NCI-H526 (cell line): ENCODE measurements at regions not wholly inside any gene's neighbourhood (a gene's known extent, or its start where the extent isn't known, plus 50 kb on each side); places are given as distances from the start of the nearest gene placed in this dataset.

Experiments used
- DNase-seq, 2 experiments: peaks; one replicate each; lab custom pipeline; 2025; lab: John Stamatoyannopoulos, UW

GRCh38 chr10:58970160-58970915, 206.1 kb upstream of the PHYHIPL start:
- no peak for DNase-seq

GRCh38 chr10:58971211-58971610, 205.2 kb upstream of the PHYHIPL start:
- DNase-seq = no peak

GRCh38 chr10:58971796-58972491, 204.5 kb upstream of the PHYHIPL start:
- no peak for DNase-seq

GRCh38 chr10:58972576-58973234, 203.7 kb upstream of the PHYHIPL start:
- DNase-seq = no peak

- no peak for DNase-seq
These were observed 203.2 kb upstream of the PHYHIPL start for GRCh38 chr10:58973235-58973595.

GRCh38 chr10:58976254-58976653, 200.2 kb upstream of the PHYHIPL start:
- no peak for DNase-seq

- DNase-seq = no peak
These were observed 196.7 kb upstream of the PHYHIPL start for GRCh38 chr10:58979711-58980110.

GRCh38 chr10:58980826-58981415, 195.5 kb upstream of the PHYHIPL start:
- no peak for DNase-seq

- no peak for DNase-seq
These were observed 194.6 kb upstream of the PHYHIPL start for GRCh38 chr10:58981846-58982245.

- no peak for DNase-seq
These were observed 193.8 kb upstream of the PHYHIPL start for GRCh38 chr10:58982470-58983239.

GRCh38 chr10:58985216-58985615, 191.2 kb upstream of the PHYHIPL start:
- DNase-seq = no peak

- DNase-seq = no peak
These were observed 186.9 kb upstream of the PHYHIPL start for GRCh38 chr10:58989486-58990039.

- DNase-seq = no peak
These were observed 185.8 kb upstream of the PHYHIPL start for GRCh38 chr10:58990693-58991092.

GRCh38 chr10:58991856-58992255, 184.6 kb upstream of the PHYHIPL start:
- DNase-seq = no peak

- DNase-seq = no peak
These were observed 183.5 kb upstream of the PHYHIPL start for GRCh38 chr10:58992830-58993460.

- no peak for DNase-seq
These were observed 182.8 kb upstream of the PHYHIPL start for GRCh38 chr10:58993480-58994221.

- DNase-seq = no peak
These were observed 182.0 kb upstream of the PHYHIPL start for GRCh38 chr10:58994226-58995057.

- no peak for DNase-seq
These were observed 181.3 kb upstream of the PHYHIPL start for GRCh38 chr10:58995058-58995596.

- no peak for DNase-seq
These were observed 180.4 kb upstream of the PHYHIPL start for GRCh38 chr10:58996063-58996462.
